HepG2 (cell line): ENCODE measurements at regions not wholly inside any gene's neighbourhood (a gene's known extent, or its start where the extent isn't known, plus 50 kb on each side); places are given as distances from the start of the nearest gene placed in this dataset.

Source experiments
- CBX2 ChIP-seq, 2 experiments: fragments of 200-600 bp in 1 of 2; sonication (generic); formaldehyde crosslinking in 1 of 2; IDR thresholded peaks; 2 replicates each; pipeline versions ENCODE4 v1.7.0 to v1.8.1; 2018 to 2022; ENCODE audit warnings: low read depth in 2 of 2, low read length in 1 of 2, mild to moderate bottlenecking in 1 of 2, missing genetic modification reagents in 1 of 2
- CERS6 ChIP-seq: sonication (generic); formaldehyde crosslinking; IDR thresholded peaks from 2 replicates; pipeline ENCODE4 v1.5.0; 2020; ENCODE audit warnings: missing genetic modification reagents
- GABPB1 ChIP-seq: IDR thresholded peaks from 2 replicates; pipeline ENCODE4 v1.6.1; 2016; ENCODE audit warnings: mild to moderate bottlenecking, missing genetic modification reagents, moderate library complexity, missing compliant biosample characterization
- GATA4 ChIP-seq: sonication (generic); IDR thresholded peaks from 2 replicates; pipeline ENCODE4 v1.6.1; 2016; ENCODE audit warnings: antibody characterized with exemption, low read depth, borderline replicate concordance
- HDAC1 ChIP-seq: sonication (generic); formaldehyde crosslinking; IDR thresholded peaks from 2 replicates; pipeline ENCODE4 v1.5.1; 2020; ENCODE audit warnings: mild to moderate bottlenecking, missing genetic modification reagents
- NCOA2 ChIP-seq: sonication (generic); formaldehyde crosslinking; IDR thresholded peaks from 2 replicates; pipeline ENCODE4 v1.8.0; 2022; ENCODE audit warnings: inconsistent platforms
- NR2F1 ChIP-seq, 2 experiments: fragments of 450-650 bp in 1 of 2; formaldehyde crosslinking in 1 of 2; IDR thresholded peaks; 2 replicates each; pipeline versions ENCODE4 v1.5.0 to v1.6.1; 2016 to 2020; ENCODE audit warnings: mild to moderate bottlenecking in 1 of 2, missing compliant biosample characterization in 1 of 2, missing genetic modification reagents in 1 of 2, moderate library complexity in 1 of 2
- NR2F6 ChIP-seq, 2 experiments: IDR thresholded peaks; 2 replicates each; pipeline ENCODE4 v1.6.1; 2016; ENCODE audit warnings: antibody characterized with exemption in 1 of 2, mild to moderate bottlenecking in 1 of 2
- SIX4 ChIP-seq: sonication (generic); formaldehyde crosslinking; IDR thresholded peaks from 2 replicates; pipeline ENCODE4 v1.4.0; 2020; ENCODE audit warnings: missing genetic modification reagents
- SKI ChIP-seq: fragments of 450-650 bp; IDR thresholded peaks from one replicate; pipeline ENCODE4 v1.6.1; 2018; ENCODE audit warnings: mild to moderate bottlenecking; ENCODE audit not compliant: partially characterized antibody
- SNAI1 ChIP-seq: sonication (generic); formaldehyde crosslinking; IDR thresholded peaks from 2 replicates; pipeline ENCODE4 v1.5.0; 2020; ENCODE audit warnings: mild to moderate bottlenecking, missing genetic modification reagents, borderline replicate concordance
- SNRNP70 ChIP-seq: fragments of 200-400 bp; formaldehyde crosslinking; IDR thresholded peaks from 2 replicates; pipeline ENCODE4 v1.6.1; 2017; ENCODE audit warnings: mild to moderate bottlenecking, low read depth, low read length, moderate library complexity
- SRF ChIP-seq: IDR thresholded peaks from 2 replicates; pipeline ENCODE4 v1.6.1; 2011; ENCODE audit warnings: mild to moderate bottlenecking, low read depth, low read length, moderate library complexity
- WIZ ChIP-seq: sonication (generic); formaldehyde crosslinking; IDR thresholded peaks from 2 replicates; pipeline ENCODE4 v1.5.1; 2020; ENCODE audit warnings: mild to moderate bottlenecking, missing genetic modification reagents
- ZBTB21 ChIP-seq: sonication (generic); formaldehyde crosslinking; IDR thresholded peaks from 2 replicates; pipeline ENCODE4 v1.4.0; 2020; ENCODE audit warnings: missing genetic modification reagents
- ZMYM2 ChIP-seq: sonication (generic); formaldehyde crosslinking; IDR thresholded peaks from 2 replicates; pipeline ENCODE4 v1.8.0; 2022; ENCODE audit warnings: mild to moderate bottlenecking, missing genetic modification reagents
- ZNF274 ChIP-seq: sonication (generic); formaldehyde crosslinking; IDR thresholded peaks from 2 replicates; pipeline ENCODE4 v1.5.1; 2020; ENCODE audit warnings: mild to moderate bottlenecking, missing genetic modification reagents
- ZNF337 ChIP-seq: sonication (generic); formaldehyde crosslinking; IDR thresholded peaks from 2 replicates; pipeline ENCODE4 v1.5.1; 2020; ENCODE audit warnings: missing genetic modification reagents, low read depth, mild to moderate bottlenecking, borderline replicate concordance
- ZNF44 ChIP-seq: sonication (generic); formaldehyde crosslinking; IDR thresholded peaks from 2 replicates; pipeline ENCODE4 v1.5.1; 2020; ENCODE audit warnings: mild to moderate bottlenecking, missing genetic modification reagents
- ZNF552 ChIP-seq: sonication (generic); formaldehyde crosslinking; IDR thresholded peaks from 2 replicates; pipeline ENCODE4 v1.9.0; 2022; ENCODE audit warnings: missing genetic modification reagents, mild to moderate bottlenecking, borderline replicate concordance
- ZNF556 ChIP-seq: sonication (generic); formaldehyde crosslinking; IDR thresholded peaks from 2 replicates; pipeline ENCODE4 v1.4.0; 2020; ENCODE audit warnings: mild to moderate bottlenecking, missing genetic modification reagents, borderline replicate concordance
- ZNF644 ChIP-seq: IDR thresholded peaks from 2 replicates; pipeline ENCODE4 v1.6.1; 2016; ENCODE audit warnings: low read depth
- ZNF782 ChIP-seq: sonication (generic); formaldehyde crosslinking; IDR thresholded peaks from 2 replicates; pipeline ENCODE4 v1.4.0; 2020; ENCODE audit warnings: missing genetic modification reagents, mild to moderate bottlenecking, borderline replicate concordance
- ZNF790 ChIP-seq: sonication (generic); formaldehyde crosslinking; IDR thresholded peaks from 2 replicates; pipeline ENCODE4 v1.8.0; 2022; ENCODE audit warnings: missing genetic modification reagents, mild to moderate bottlenecking, borderline replicate concordance
- ZNF839 ChIP-seq: sonication (generic); formaldehyde crosslinking; IDR thresholded peaks from 2 replicates; pipeline ENCODE4 v1.4.0; 2020; ENCODE audit warnings: missing genetic modification reagents, mild to moderate bottlenecking, borderline replicate concordance
- TF ChIP-seq, protein P1 (sequence below): sonication (generic); formaldehyde crosslinking; IDR thresholded peaks from 2 replicates; pipeline ENCODE4 v1.5.0; 2020; ENCODE audit warnings: mild to moderate bottlenecking, missing genetic modification reagents

DNA sequence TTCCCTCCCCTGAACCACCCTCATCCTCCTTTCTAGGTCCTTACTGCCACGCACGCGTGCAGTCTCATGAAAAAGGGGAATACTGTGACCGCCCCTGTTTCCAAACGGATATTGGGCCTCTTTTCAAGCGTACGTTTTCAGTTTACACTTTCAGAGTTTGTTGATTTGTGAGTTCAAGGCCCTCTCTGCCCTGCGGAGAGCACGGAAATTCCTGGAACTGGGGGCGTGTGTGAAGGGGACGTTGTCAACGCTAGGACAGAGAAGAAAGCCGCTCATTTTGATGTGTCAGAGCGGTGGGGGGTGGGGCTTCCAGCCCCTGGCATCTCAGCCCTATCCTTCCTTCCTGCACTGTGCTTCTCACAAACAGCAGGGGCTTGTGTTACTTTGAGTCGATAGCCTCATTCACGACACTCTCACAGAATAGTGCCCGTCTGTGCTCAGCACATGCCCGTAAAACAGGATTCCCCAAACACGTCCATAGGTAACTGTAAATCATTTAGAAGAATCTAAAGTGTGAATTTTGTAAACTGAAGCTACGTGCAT is 137.6 kb upstream of the PEG3 start (continued):
- TF ChIP-seq NR2F1 (CRISPR knock-in tag; IDR thresholded peaks at IDR 0.05) (peak in 1 of 2 experiments; percentile 60; a peak in 2 of 4 replicates), GATA4 (peak; percentile 99), ZNF790 (CRISPR knock-in tag) (0 out of 2 replicates have a peak, but pooled peaks have one; percentile 26), ZNF644 (peak; percentile 31), CBX2 (IDR thresholded peaks at IDR 0.05; ENCODE audit: low read depth, low read length) (no peak), CBX2 (CRISPR knock-in tag; IDR thresholded peaks at IDR 0.05; ENCODE audit: low read depth) (no peak), SNAI1 (0 out of 2 replicates have a peak, but pooled peaks have one; percentile 62), ZNF337 (CRISPR knock-in tag) (no peak), ZNF274 (CRISPR knock-in tag) (0 out of 2 replicates have a peak, but pooled peaks have one; percentile 30), ZNF44 (CRISPR knock-in tag) (no peak), NCOA2 (CRISPR knock-in tag) (peak; percentile 99), GABPB1 (CRISPR knock-in tag) (peak; percentile 50), WIZ (no peak), ZNF839 (CRISPR knock-in tag) (0 out of 2 replicates have a peak, but pooled peaks have one; percentile 38), ZBTB21 (CRISPR knock-in tag) (no peak), SNRNP70 (no peak), NR2F6 (IDR thresholded peaks at IDR 0.05) (peak; percentile 91), NR2F6 (CRISPR knock-in tag; IDR thresholded peaks at IDR 0.05) (peak; percentile 92), CERS6 (no peak), SKI (peak; percentile 17), ZMYM2 (CRISPR knock-in tag) (peak; percentile 63; the same call in 1 of the 2 replicates), ZNF782 (CRISPR knock-in tag) (no peak), SIX4 (CRISPR knock-in tag) (peak; percentile 43; the same call in 1 of the 2 replicates), ZNF556 (no peak), HDAC1 (peak; percentile 95), SRF (no peak), ZNF552 (CRISPR knock-in tag) (peak; percentile 46; the same call in 1 of the 2 replicates)
- TF ChIP-seq, protein P1, sequence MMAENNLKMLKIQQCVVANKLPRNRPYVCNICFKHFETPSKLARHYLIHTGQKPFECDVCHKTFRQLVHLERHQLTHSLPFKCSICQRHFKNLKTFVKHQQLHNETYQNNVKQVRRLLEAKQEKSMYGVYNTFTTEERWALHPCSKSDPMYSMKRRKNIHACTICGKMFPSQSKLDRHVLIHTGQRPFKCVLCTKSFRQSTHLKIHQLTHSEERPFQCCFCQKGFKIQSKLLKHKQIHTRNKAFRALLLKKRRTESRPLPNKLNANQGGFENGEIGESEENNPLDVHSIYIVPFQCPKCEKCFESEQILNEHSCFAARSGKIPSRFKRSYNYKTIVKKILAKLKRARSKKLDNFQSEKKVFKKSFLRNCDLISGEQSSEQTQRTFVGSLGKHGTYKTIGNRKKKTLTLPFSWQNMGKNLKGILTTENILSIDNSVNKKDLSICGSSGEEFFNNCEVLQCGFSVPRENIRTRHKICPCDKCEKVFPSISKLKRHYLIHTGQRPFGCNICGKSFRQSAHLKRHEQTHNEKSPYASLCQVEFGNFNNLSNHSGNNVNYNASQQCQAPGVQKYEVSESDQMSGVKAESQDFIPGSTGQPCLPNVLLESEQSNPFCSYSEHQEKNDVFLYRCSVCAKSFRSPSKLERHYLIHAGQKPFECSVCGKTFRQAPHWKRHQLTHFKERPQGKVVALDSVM: no peak
